ENCODE measurements at regions not wholly inside any gene's neighbourhood (a gene's known extent, or its start where the extent isn't known, plus 50 kb on each side); places are given as distances from the start of the nearest gene placed in this dataset.

- TF ChIP-seq CTCF (IDR thresholded peaks at IDR 0.05; ENCODE audit: extremely low read depth, missing control alignments): no peak
Measured at GRCh38 chr11:15613789-15614188, 499.1 kb downstream of the INSC start.

GRCh38 chr11:15615398-15616096, 500.8 kb downstream of the INSC start:
- TF ChIP-seq CTCF (IDR thresholded peaks at IDR 0.05; ENCODE audit: extremely low read depth, missing control alignments): no peak

More at GRCh38 chr11:15613789-15614188, 499.1 kb downstream of the INSC start:
- no peak for DNase-seq (ENCODE audit: low spot score)

GRCh38 chr11:15616130-15617105, 501.7 kb downstream of the INSC start:
- no peak for DNase-seq (ENCODE audit: low spot score)
- no peak for TF ChIP-seq CTCF (IDR thresholded peaks at IDR 0.05; ENCODE audit: extremely low read depth, missing control alignments)

More at GRCh38 chr11:15615398-15616096, 500.8 kb downstream of the INSC start:
- no peak for DNase-seq (ENCODE audit: low spot score)

- no peak for TF ChIP-seq CTCF (IDR thresholded peaks at IDR 0.05; ENCODE audit: extremely low read depth, missing control alignments)
- DNase-seq (ENCODE audit: low spot score): no peak
Measured at GRCh38 chr11:15617126-15617525, 502.4 kb downstream of the INSC start.

- TF ChIP-seq CTCF (IDR thresholded peaks at IDR 0.05; ENCODE audit: extremely low read depth, missing control alignments): no peak
- DNase-seq (ENCODE audit: low spot score): no peak
Measured at GRCh38 chr11:15618583-15619032, 503.9 kb downstream of the INSC start.

GRCh38 chr11:15621565-15621964, 506.8 kb downstream of the INSC start:
- no peak for TF ChIP-seq CTCF (IDR thresholded peaks at IDR 0.05; ENCODE audit: extremely low read depth, missing control alignments)
- DNase-seq (ENCODE audit: low spot score): no peak

All from GM20000 (cell line).